ENCODE measurements at regions not wholly inside any gene's neighbourhood (a gene's known extent, or its start where the extent isn't known, plus 50 kb on each side); places are given as distances from the start of the nearest gene placed in this dataset.

GRCh38 chr9:73775757-73776156 is 624.1 kb downstream of the ANXA1 start:
- H3K4me3 ChIP-seq = no peak overlapping the region
- H3K36me3 ChIP-seq = no peaks in the 10 kb centered on the region
- ATAC-seq (no peak), DNase-seq (no peak)
- H3K27me3 ChIP-seq = no peaks in the 10 kb centered on the region
- intact Hi-C loops (cut with DNase I; ENCODE audit: low total_unique reads) (no loop called here), in situ Hi-C loops (cut with MboI; ENCODE audit: low sequenced_read_pairs in 4 of 4) (no loop called here)
- H3K27ac ChIP-seq = no peak overlapping the region
- TF ChIP-seq POLR2A (IDR thresholded peaks at IDR 0.05) = no peak
- TF ChIP-seq CTCF (IDR thresholded peaks at IDR 0.05 in 4 of 5, conservative IDR thresholded peaks at IDR 0.05 in 1 of 5) = no peak
- no peaks in the 10 kb centered on the region for H3K9me3 ChIP-seq
- H3K4me1 ChIP-seq = no peaks in the 10 kb centered on the region

GRCh38 chr9:73780916-73781315 is 629.3 kb downstream of the ANXA1 start:
- intact Hi-C loops (cut with DNase I; ENCODE audit: low total_unique reads) (no loop called here), in situ Hi-C loops (cut with MboI; ENCODE audit: low sequenced_read_pairs in 4 of 4) (no loop called here)
- Histone ChIP-seq H3K36me3 (no peaks in the 10 kb centered on the region), H3K4me1 (no peaks in the 10 kb centered on the region), H3K27me3 (no peaks in the 10 kb centered on the region), H3K4me3 (no peak overlapping the region), H3K27ac (no peak overlapping the region), H3K9me3 (no peaks in the 10 kb centered on the region)
- ATAC-seq = no peak
- DNase-seq = no peak
- TF ChIP-seq CTCF (IDR thresholded peaks at IDR 0.05 in 4 of 5, conservative IDR thresholded peaks at IDR 0.05 in 1 of 5) = no peak
- no peak for TF ChIP-seq POLR2A (IDR thresholded peaks at IDR 0.05)

GRCh38 chr9:73782166-73782565 is 630.5 kb downstream of the ANXA1 start:
- DNase-seq = no peak
- Histone ChIP-seq H3K36me3 (no peaks in the 10 kb centered on the region), H3K4me1 (no peaks in the 10 kb centered on the region), H3K27ac (no peak overlapping the region), H3K4me3 (no peak overlapping the region), H3K27me3 (no peaks in the 10 kb centered on the region), H3K9me3 (no peaks in the 10 kb centered on the region)
- TF ChIP-seq POLR2A (IDR thresholded peaks at IDR 0.05) = no peak
- TF ChIP-seq CTCF (IDR thresholded peaks at IDR 0.05 in 4 of 5, conservative IDR thresholded peaks at IDR 0.05 in 1 of 5) = no peak
- intact Hi-C loops (cut with DNase I; ENCODE audit: low total_unique reads) (no loop called here), in situ Hi-C loops (cut with MboI; ENCODE audit: low sequenced_read_pairs in 4 of 4) (no loop called here)
- ATAC-seq = no peak

GRCh38 chr9:73799446-73799845 is 647.8 kb downstream of the ANXA1 start:
- Histone ChIP-seq H3K27ac (no peak overlapping the region), H3K36me3 (no peaks in the 10 kb centered on the region), H3K4me3 (no peak overlapping the region), H3K4me1 (no peaks in the 10 kb centered on the region), H3K9me3 (no peaks in the 10 kb centered on the region), H3K27me3 (no peaks in the 10 kb centered on the region)
- no peak for TF ChIP-seq CTCF (IDR thresholded peaks at IDR 0.05 in 4 of 5, conservative IDR thresholded peaks at IDR 0.05 in 1 of 5)
- no peak for TF ChIP-seq POLR2A (IDR thresholded peaks at IDR 0.05)
- in situ Hi-C loops (cut with MboI; ENCODE audit: low sequenced_read_pairs in 4 of 4) = no loop called here
- intact Hi-C loops (cut with DNase I; ENCODE audit: low total_unique reads) = no loop called here
- no peak for ATAC-seq
- DNase-seq = no peak

- TF ChIP-seq POLR2A (IDR thresholded peaks at IDR 0.05) (no peak), CTCF (IDR thresholded peaks at IDR 0.05 in 4 of 5, conservative IDR thresholded peaks at IDR 0.05 in 1 of 5) (no peak)
- no peaks in the 10 kb centered on the region for H3K9me3 ChIP-seq
- no peaks in the 10 kb centered on the region for H3K4me1 ChIP-seq
- H3K27ac ChIP-seq = no peak overlapping the region
- no peak for DNase-seq
- H3K4me3 ChIP-seq = no peak overlapping the region
- in situ Hi-C loops (cut with MboI; ENCODE audit: low sequenced_read_pairs in 4 of 4) (no loop called here), intact Hi-C loops (cut with DNase I; ENCODE audit: low total_unique reads) (no loop called here)
- H3K36me3 ChIP-seq = no peaks in the 10 kb centered on the region
- no peak for ATAC-seq
- no peaks in the 10 kb centered on the region for H3K27me3 ChIP-seq
Observed at GRCh38 chr9:73805111-73805510, 653.4 kb downstream of the ANXA1 start.

Data from gastrocnemius medialis (tissue), 4 donors.